ENCODE measurements at regions not wholly inside any gene's neighbourhood (a gene's known extent, or its start where the extent isn't known, plus 50 kb on each side); places are given as distances from the start of the nearest gene placed in this dataset.
A peak's percentile ranks its signal among the peaks of the same experiment; 100 is the strongest.

DNA sequence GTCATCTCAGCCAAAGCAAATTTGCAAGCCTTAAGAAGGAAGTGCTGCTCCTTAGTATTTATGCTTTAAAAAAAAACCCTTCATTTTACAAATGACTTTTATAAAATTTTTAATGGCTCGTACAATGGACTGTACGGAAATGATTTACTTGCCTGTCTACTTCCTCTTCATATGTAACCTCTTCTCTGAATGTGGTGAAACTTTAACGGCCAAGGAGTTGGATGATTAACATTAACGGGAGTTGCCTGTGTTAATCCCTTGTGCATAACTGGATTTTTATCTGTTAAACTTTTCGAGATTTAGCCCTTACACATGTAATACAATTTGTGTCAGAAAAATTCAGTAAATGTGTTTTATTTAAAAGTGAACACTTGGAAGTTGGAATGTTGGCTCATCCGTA, 429.4 kb downstream of the TBC1D4 start:
- no peak for DNase-seq (ENCODE audit: low read depth)
- TF ChIP-seq, protein P1, sequence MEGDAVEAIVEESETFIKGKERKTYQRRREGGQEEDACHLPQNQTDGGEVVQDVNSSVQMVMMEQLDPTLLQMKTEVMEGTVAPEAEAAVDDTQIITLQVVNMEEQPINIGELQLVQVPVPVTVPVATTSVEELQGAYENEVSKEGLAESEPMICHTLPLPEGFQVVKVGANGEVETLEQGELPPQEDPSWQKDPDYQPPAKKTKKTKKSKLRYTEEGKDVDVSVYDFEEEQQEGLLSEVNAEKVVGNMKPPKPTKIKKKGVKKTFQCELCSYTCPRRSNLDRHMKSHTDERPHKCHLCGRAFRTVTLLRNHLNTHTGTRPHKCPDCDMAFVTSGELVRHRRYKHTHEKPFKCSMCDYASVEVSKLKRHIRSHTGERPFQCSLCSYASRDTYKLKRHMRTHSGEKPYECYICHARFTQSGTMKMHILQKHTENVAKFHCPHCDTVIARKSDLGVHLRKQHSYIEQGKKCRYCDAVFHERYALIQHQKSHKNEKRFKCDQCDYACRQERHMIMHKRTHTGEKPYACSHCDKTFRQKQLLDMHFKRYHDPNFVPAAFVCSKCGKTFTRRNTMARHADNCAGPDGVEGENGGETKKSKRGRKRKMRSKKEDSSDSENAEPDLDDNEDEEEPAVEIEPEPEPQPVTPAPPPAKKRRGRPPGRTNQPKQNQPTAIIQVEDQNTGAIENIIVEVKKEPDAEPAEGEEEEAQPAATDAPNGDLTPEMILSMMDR (IDR thresholded peaks at IDR 0.05; ENCODE audit: control insufficient read depth, insufficient read depth, low read depth, low read length, missing control alignments) = no peak
- no peak overlapping the region for H3K4me3 ChIP-seq (ENCODE audit: control insufficient read depth, low read depth, low read length)

DNA sequence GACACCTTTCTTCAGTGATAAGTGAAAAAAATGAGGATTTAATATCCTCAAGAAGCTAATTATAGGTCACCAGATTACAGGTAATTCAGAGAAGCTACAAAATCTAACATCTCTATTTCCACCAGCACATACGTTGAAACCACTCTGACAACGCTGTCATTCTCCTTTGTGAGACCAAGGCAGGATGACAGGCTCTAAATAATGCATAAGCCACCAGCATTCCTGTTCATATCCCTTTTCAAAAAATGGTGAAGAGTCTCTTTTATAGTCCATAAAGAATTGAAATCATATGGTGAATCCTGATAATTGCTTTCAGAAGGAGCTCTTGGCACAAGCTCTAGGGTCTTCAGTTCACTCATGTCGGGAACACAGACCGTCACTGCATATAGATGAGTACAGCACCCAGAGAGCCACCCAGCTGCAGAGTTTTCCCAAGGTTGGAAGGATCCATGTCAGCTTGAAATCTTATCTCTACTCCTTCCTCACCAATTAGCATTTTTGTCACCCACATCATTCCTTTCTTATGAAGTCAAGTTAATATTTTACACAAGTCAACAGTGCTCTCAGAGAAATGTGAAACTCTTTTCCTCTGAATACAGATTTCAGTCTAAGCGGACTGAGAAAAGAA, 431.4 kb downstream of the TBC1D4 start:
- DNase-seq (ENCODE audit: low read depth) = peak; percentile 5
- TF ChIP-seq, protein P1 (IDR thresholded peaks at IDR 0.05; ENCODE audit: control insufficient read depth, insufficient read depth, low read depth, low read length, missing control alignments) = no peak
- H3K4me3 ChIP-seq (ENCODE audit: control insufficient read depth, low read depth, low read length) = no peak overlapping the region

DNA sequence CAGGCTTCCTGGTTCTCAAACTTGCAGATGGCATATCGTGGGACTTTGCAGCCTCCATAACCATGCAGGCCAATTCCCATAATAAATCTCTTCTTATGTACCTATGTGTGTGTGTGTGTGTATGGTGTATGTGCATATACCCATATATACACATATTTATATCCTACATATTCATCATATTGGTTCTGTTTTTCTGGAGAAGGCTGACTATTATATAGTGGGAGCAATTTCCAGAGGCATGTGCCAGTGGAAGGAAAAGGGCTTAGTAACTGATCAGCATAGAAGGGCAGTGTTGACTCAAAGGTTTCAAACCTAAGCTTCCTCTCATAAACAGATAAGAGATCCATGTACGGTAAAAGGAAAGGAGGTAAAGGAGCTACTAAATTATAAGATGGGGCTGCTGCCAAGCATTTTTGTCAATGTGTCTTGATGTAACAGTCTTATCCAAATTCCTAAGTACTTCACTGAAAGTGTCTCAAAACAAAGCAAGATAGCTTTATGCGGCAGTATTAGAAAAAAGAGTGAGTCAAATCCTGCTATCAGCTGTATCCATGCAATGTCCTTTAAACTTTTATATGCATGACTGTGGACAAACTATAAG, 432.1 kb downstream of the TBC1D4 start:
- no peak overlapping the region for H3K4me3 ChIP-seq (ENCODE audit: control insufficient read depth, low read depth, low read length)
- TF ChIP-seq, protein P1 (IDR thresholded peaks at IDR 0.05; ENCODE audit: control insufficient read depth, insufficient read depth, low read depth, low read length, missing control alignments) = no peak
- no peak for DNase-seq (ENCODE audit: low read depth)

DNA sequence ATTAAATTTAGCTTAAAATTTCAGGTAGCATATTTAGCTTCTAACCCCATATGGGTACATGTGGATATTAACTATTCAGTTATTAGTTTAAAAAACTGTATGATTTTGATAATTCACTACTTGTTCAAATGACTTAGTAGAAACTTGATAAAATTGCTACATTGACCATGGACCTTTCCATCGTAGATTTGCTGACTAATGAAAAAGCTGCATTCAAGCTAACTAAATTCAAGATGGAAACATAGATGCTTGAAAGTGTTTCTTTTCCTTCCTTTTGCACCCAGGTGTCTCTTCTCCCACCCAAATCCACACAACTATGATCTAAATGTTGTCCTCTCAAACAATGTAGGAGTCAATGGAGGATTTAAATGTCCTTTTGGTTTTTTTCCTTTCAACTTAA, 439.2 kb downstream of the TBC1D4 start:
- TF ChIP-seq, protein P1 (IDR thresholded peaks at IDR 0.05; ENCODE audit: control insufficient read depth, insufficient read depth, low read depth, low read length, missing control alignments) = no peak
- H3K4me3 ChIP-seq (ENCODE audit: control insufficient read depth, low read depth, low read length) = no peak overlapping the region
- DNase-seq (ENCODE audit: low read depth) = no peak

DNA sequence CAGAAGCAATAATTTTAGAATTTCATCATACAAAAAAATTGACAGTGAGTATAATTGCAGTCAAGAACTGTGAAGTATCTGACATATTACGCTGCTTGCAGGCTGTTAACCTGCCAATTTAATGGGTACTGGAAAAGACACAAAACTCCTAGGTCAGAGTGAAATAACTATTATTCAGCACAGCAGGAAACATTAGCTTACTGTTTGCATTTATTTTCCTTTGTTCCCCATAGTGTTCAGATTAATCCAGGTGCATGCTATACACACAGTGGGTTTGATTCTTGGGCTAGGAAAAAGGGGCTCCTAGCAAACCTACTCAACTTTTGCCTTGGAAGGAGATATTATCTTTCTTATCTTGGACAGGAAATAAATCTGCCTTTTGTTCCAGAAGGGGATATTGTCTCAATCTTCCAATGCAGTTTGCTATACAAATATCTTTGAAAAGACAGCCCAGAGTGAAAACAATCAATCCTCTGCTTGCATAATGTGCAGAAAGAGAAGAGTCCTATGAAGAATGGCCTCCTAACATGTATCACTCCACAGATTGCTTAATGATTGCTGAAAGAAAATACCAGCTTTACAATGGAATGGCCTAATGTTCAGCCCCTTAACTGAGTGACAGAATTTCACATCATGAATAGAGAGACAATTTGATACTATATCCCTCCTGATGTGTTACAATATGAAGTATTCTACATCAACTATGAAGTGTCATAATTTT, 443.4 kb downstream of the TBC1D4 start:
- TF ChIP-seq, protein P1 (IDR thresholded peaks at IDR 0.05; ENCODE audit: control insufficient read depth, insufficient read depth, low read depth, low read length, missing control alignments) = no peak
- no peak for DNase-seq (ENCODE audit: low read depth)
- H3K4me3 ChIP-seq (ENCODE audit: control insufficient read depth, low read depth, low read length) = no peak overlapping the region

DNA sequence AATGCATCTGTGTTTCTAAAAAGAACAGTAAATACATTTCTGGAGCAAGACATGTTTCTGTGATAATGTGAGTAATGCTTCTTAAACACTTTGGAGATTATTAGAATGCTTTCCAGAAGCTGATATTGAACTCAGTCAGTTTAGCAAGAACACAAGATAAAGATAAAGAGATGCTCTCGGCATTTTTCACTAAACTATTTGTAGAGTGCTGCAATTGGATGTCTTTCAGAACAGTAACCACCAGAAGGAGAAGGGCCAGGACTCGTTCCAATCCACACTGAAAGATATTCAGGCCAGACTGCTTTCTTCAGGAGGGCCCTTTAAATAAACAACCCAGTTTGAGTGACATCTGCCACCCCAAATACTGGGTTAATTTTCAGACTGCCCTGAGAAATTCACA, 456.0 kb downstream of the TBC1D4 start:
- H3K4me3 ChIP-seq (ENCODE audit: control insufficient read depth, low read depth, low read length) = no peak overlapping the region
- no peak for DNase-seq (ENCODE audit: low read depth)
- TF ChIP-seq, protein P1 (IDR thresholded peaks at IDR 0.05; ENCODE audit: control insufficient read depth, insufficient read depth, low read depth, low read length, missing control alignments) = no peak
